Mesenchymal stem cell (in vitro differentiated cells and primary cell): ENCODE measurements at regions not wholly inside any gene's neighbourhood (a gene's known extent, or its start where the extent isn't known, plus 50 kb on each side); places are given as distances from the start of the nearest gene placed in this dataset.

ENCODE experiments used
- DNase-seq: peaks from one replicate; pipeline ENCODE4 v3.0.0-alpha.2; 2013
- H2AFZ ChIP-seq: one replicate; pipeline ENCODE4 v1.6.1; 2013; ENCODE audit warnings: low read depth, mild to moderate bottlenecking, control low read depth, inconsistent platforms, low read length, moderate library complexity
- H2AK5ac ChIP-seq: 2 replicates; pipeline ENCODE4 v1.6.1; 2013; ENCODE audit warnings: low read length, moderate library complexity, mild to moderate bottlenecking, inconsistent platforms; ENCODE audit not compliant: severe bottlenecking
- H2BK120ac ChIP-seq: one replicate; pipeline ENCODE4 v1.6.1; 2013; ENCODE audit warnings: low read depth, mild to moderate bottlenecking, inconsistent platforms, low read length, moderate library complexity
- H2BK12ac ChIP-seq, 2 experiments: one replicate each; pipeline ENCODE4 v1.6.1; 2013; ENCODE audit warnings: inconsistent platforms in 2 of 2, low read length in 2 of 2, mild to moderate bottlenecking in 2 of 2, moderate library complexity in 2 of 2, control low read depth in 1 of 2
- H2BK15ac ChIP-seq: one replicate; pipeline ENCODE4 v1.6.1; 2013; ENCODE audit warnings: mild to moderate bottlenecking, low read depth, inconsistent platforms; ENCODE audit not compliant: poor library complexity, severe bottlenecking
- H2BK5ac ChIP-seq: 2 replicates; pipeline ENCODE4 v1.6.1; 2013; ENCODE audit warnings: low read depth, mild to moderate bottlenecking, low read length, control low read depth, inconsistent platforms; ENCODE audit not compliant: poor library complexity, severe bottlenecking
- H3K14ac ChIP-seq, 2 experiments: one replicate each; pipeline ENCODE4 v1.6.1; 2013; ENCODE audit warnings: inconsistent platforms in 2 of 2, low read length in 2 of 2, control low read depth in 1 of 2, mild to moderate bottlenecking in 1 of 2, moderate library complexity in 1 of 2
- H3K18ac ChIP-seq, 2 experiments: one replicate each; pipeline ENCODE4 v1.6.1; 2013; ENCODE audit warnings: inconsistent platforms in 2 of 2, low read length in 2 of 2, control low read depth in 1 of 2, low read depth in 1 of 2, mild to moderate bottlenecking in 1 of 2
- H3K23ac ChIP-seq, 2 experiments: one replicate each; pipeline ENCODE4 v1.6.1; 2013; ENCODE audit warnings: inconsistent platforms in 2 of 2, low read length in 2 of 2, mild to moderate bottlenecking in 2 of 2, moderate library complexity in 2 of 2, control low read depth in 1 of 2
- H3K27ac ChIP-seq: 2 replicates; pipeline ENCODE4 v1.5.1; 2013; ENCODE audit warnings: mild to moderate bottlenecking, moderate library complexity, low read length, control low read depth, inconsistent platforms; ENCODE audit not compliant: poor library complexity, severe bottlenecking
- H3K27me3 ChIP-seq, 2 experiments: 2 replicates each; pipeline versions ENCODE4 v1.6.1 to v1.7.0; 2013; ENCODE audit warnings: low read length in 2 of 2, mild to moderate bottlenecking in 2 of 2, moderate library complexity in 2 of 2, control low read depth in 1 of 2, inconsistent platforms in 1 of 2; ENCODE audit not compliant: control insufficient read depth in 1 of 2, insufficient read depth in 1 of 2
- H3K36me3 ChIP-seq, 2 experiments: 2 replicates each; pipeline versions ENCODE4 v1.6.1 to v1.7.0; 2013; ENCODE audit warnings: low read length in 2 of 2, control low read depth in 1 of 2, inconsistent platforms in 1 of 2, low read depth in 1 of 2, mild to moderate bottlenecking in 1 of 2; ENCODE audit not compliant: insufficient read depth in 2 of 2, control insufficient read depth in 1 of 2
- H3K4ac ChIP-seq, 2 experiments: one replicate each; pipeline ENCODE4 v1.6.1; 2013; ENCODE audit warnings: inconsistent platforms in 2 of 2, low read length in 2 of 2, mild to moderate bottlenecking in 2 of 2, moderate library complexity in 2 of 2, control low read depth in 1 of 2, low read depth in 1 of 2
- H3K4me1 ChIP-seq: 2 replicates; pipeline ENCODE4 v1.6.1; 2013; ENCODE audit warnings: low read depth, low read length, control low read depth; ENCODE audit not compliant: control insufficient read depth, insufficient read depth
- H3K4me2 ChIP-seq: 2 replicates; pipeline ENCODE4 v1.6.1; 2013; ENCODE audit warnings: low read length, mild to moderate bottlenecking, inconsistent platforms; ENCODE audit not compliant: poor library complexity, severe bottlenecking
- H3K4me3 ChIP-seq, 2 experiments: 2 replicates each; pipeline versions ENCODE4 v1.5.1 to v1.7.0; 2013; ENCODE audit warnings: low read length in 2 of 2, mild to moderate bottlenecking in 2 of 2, control low read depth in 1 of 2, low read depth in 1 of 2; ENCODE audit not compliant: insufficient read depth in 1 of 2
- H3K79me1 ChIP-seq: replicated peaks from 2 replicates; pipeline ENCODE4 v1.6.1; 2013; ENCODE audit warnings: mild to moderate bottlenecking, control low read depth, low read length, inconsistent platforms; ENCODE audit not compliant: poor library complexity, severe bottlenecking
- H3K9ac ChIP-seq: 2 replicates; pipeline ENCODE4 v1.7.0; 2013; ENCODE audit warnings: mild to moderate bottlenecking, low read length, moderate library complexity
- H3K9me3 ChIP-seq: 2 replicates; pipeline ENCODE4 v1.7.0; 2013; ENCODE audit warnings: mild to moderate bottlenecking, low read length; ENCODE audit not compliant: control insufficient read depth
- H4K8ac ChIP-seq: one replicate; pipeline ENCODE4 v1.6.1; 2013; ENCODE audit warnings: inconsistent platforms, mild to moderate bottlenecking, low read length, moderate library complexity
- H4K91ac ChIP-seq: one replicate; pipeline ENCODE4 v1.6.1; 2013; ENCODE audit warnings: mild to moderate bottlenecking, low read length, inconsistent platforms
- WGBS: methylation state at CpG from one replicate; pipeline ENCODE4 v1.1.7; 2013; ENCODE audit warnings: mixed read lengths; 5-methylcytosine and 5-hydroxymethylcytosine counted together

- no peak overlapping the region for H2BK5ac ChIP-seq
- peak overlapping the region in 1 of 2 experiments; percentile 86 for H3K14ac ChIP-seq
- peak overlapping the region; percentile 79 to 87 for H3K18ac ChIP-seq
- H3K4me2 ChIP-seq, result no peak overlapping the region
- WGBS, result 72% methylated on average over 7 of the region's 7 CpGs
- H2BK12ac ChIP-seq, result peak overlapping the region; percentile 90 to 91
- peak overlapping the region; percentile 10 for H2AK5ac ChIP-seq
- no peaks in the 10 kb centered on the region for H3K79me1 ChIP-seq
- peak overlapping the region; percentile 83 for H4K91ac ChIP-seq
- H3K27me3 ChIP-seq, result peaks cover 0 to 1% of the 10 kb centered on the region in 2 experiments
- no peaks in the 10 kb centered on the region for H3K9me3 ChIP-seq
- peak overlapping the region; percentile 77 for H2BK15ac ChIP-seq
- H3K23ac ChIP-seq, result no peak overlapping the region
- no peak overlapping the region for H2BK120ac ChIP-seq
- H3K27ac ChIP-seq, result no peak overlapping the region
- H4K8ac ChIP-seq, result peak overlapping the region; percentile 79
- no peak overlapping the region for H3K9ac ChIP-seq
- H2AFZ ChIP-seq, result peak overlapping the region; percentile 68
- peaks cover 16% of the 10 kb centered on the region for H3K4me1 ChIP-seq
- no peak for DNase-seq
- peak overlapping the region; percentile 20 to 81 for H3K4ac ChIP-seq
- H3K36me3 ChIP-seq, result no peaks in the 10 kb centered on the region
- H3K4me3 ChIP-seq, result no peak overlapping the region
Observed at GRCh38 chr5:148915224-148915817, 88.9 kb downstream of the ADRB2 start.

GRCh38 chr5:148920646-148921288 lies 94.4 kb downstream of the ADRB2 start:
- no peak overlapping the region for H3K14ac ChIP-seq
- DNase-seq, result no peak
- H2AFZ ChIP-seq, result no peak overlapping the region
- H4K91ac ChIP-seq, result no peak overlapping the region
- H3K9me3 ChIP-seq, result no peaks in the 10 kb centered on the region
- H2BK15ac ChIP-seq, result peak overlapping the region; percentile 63
- 76% methylated on average over 2 of the region's 2 CpGs for WGBS
- H3K18ac ChIP-seq, result no peak overlapping the region
- H3K4me2 ChIP-seq, result no peak overlapping the region
- peaks cover 0 to 14% of the 10 kb centered on the region in 2 experiments for H3K27me3 ChIP-seq
- H2BK5ac ChIP-seq, result no peak overlapping the region
- no peak overlapping the region for H3K4me3 ChIP-seq
- H3K27ac ChIP-seq, result no peak overlapping the region
- H4K8ac ChIP-seq, result no peak overlapping the region
- no peak overlapping the region for H2AK5ac ChIP-seq
- H2BK120ac ChIP-seq, result no peak overlapping the region
- H3K9ac ChIP-seq, result no peak overlapping the region
- H3K23ac ChIP-seq, result no peak overlapping the region
- H3K4me1 ChIP-seq, result no peaks in the 10 kb centered on the region
- H3K79me1 ChIP-seq, result no peaks in the 10 kb centered on the region
- no peaks in the 10 kb centered on the region for H3K36me3 ChIP-seq
- no peak overlapping the region for H2BK12ac ChIP-seq
- no peak overlapping the region for H3K4ac ChIP-seq

- Histone ChIP-seq H3K23ac (no peak overlapping the region), H3K14ac (no peak overlapping the region), H3K4me1 (no peaks in the 10 kb centered on the region), H3K27me3 (peaks cover 0 to 14% of the 10 kb centered on the region in 2 experiments), H4K8ac (no peak overlapping the region), H4K91ac (no peak overlapping the region), H3K9me3 (no peaks in the 10 kb centered on the region), H3K4ac (no peak overlapping the region), H3K36me3 (no peaks in the 10 kb centered on the region), H3K27ac (no peak overlapping the region), H2BK12ac (no peak overlapping the region), H3K79me1 (no peaks in the 10 kb centered on the region), H2BK15ac (peak overlapping the region; percentile 80), H2BK5ac (no peak overlapping the region), H3K4me2 (no peak overlapping the region), H3K18ac (no peak overlapping the region), H3K4me3 (no peak overlapping the region), H2AFZ (no peak overlapping the region), H3K9ac (no peak overlapping the region), H2AK5ac (no peak overlapping the region), H2BK120ac (no peak overlapping the region)
- 90% methylated on average over 1 of the region's 1 CpG for WGBS
- no peak for DNase-seq
Observed at GRCh38 chr5:148921350-148921749, 94.9 kb downstream of the ADRB2 start.

- Histone ChIP-seq H3K27ac (no peak overlapping the region), H3K27me3 (peaks cover 0 to 14% of the 10 kb centered on the region in 2 experiments), H4K8ac (no peak overlapping the region), H3K79me1 (no peaks in the 10 kb centered on the region), H2BK12ac (no peak overlapping the region), H2BK5ac (no peak overlapping the region), H3K36me3 (no peaks in the 10 kb centered on the region), H3K18ac (no peak overlapping the region), H4K91ac (no peak overlapping the region), H3K4ac (no peak overlapping the region), H2AK5ac (no peak overlapping the region), H3K9me3 (no peaks in the 10 kb centered on the region), H2BK120ac (no peak overlapping the region), H3K4me2 (no peak overlapping the region), H3K14ac (no peak overlapping the region), H3K23ac (no peak overlapping the region), H3K9ac (no peak overlapping the region), H3K4me3 (no peak overlapping the region), H2AFZ (no peak overlapping the region), H2BK15ac (no peak overlapping the region), H3K4me1 (no peaks in the 10 kb centered on the region)
- DNase-seq, result no peak
- 20% methylated on average over 1 of the region's 1 CpG for WGBS
Observed at GRCh38 chr5:148922606-148923005, 96.2 kb downstream of the ADRB2 start.
